GM12875 (cell line): ENCODE measurements at regions not wholly inside any gene's neighbourhood (a gene's known extent, or its start where the extent isn't known, plus 50 kb on each side); places are given as distances from the start of the nearest gene placed in this dataset.

Experiments used
- H3K4me3 ChIP-seq: one replicate; pipeline ENCODE4 v1.5.1; 2011; ENCODE audit warnings: low read depth, low read length, control low read depth
- TF ChIP-seq, protein P1 (sequence below): IDR thresholded peaks from 2 replicates; pipeline ENCODE4 v1.5.1; 2011; ENCODE audit warnings: low read depth, mild to moderate bottlenecking, control low read depth, inconsistent platforms, low read length, moderate library complexity, borderline replicate concordance; ENCODE audit not compliant: insufficient read depth

- TF ChIP-seq, protein P1, sequence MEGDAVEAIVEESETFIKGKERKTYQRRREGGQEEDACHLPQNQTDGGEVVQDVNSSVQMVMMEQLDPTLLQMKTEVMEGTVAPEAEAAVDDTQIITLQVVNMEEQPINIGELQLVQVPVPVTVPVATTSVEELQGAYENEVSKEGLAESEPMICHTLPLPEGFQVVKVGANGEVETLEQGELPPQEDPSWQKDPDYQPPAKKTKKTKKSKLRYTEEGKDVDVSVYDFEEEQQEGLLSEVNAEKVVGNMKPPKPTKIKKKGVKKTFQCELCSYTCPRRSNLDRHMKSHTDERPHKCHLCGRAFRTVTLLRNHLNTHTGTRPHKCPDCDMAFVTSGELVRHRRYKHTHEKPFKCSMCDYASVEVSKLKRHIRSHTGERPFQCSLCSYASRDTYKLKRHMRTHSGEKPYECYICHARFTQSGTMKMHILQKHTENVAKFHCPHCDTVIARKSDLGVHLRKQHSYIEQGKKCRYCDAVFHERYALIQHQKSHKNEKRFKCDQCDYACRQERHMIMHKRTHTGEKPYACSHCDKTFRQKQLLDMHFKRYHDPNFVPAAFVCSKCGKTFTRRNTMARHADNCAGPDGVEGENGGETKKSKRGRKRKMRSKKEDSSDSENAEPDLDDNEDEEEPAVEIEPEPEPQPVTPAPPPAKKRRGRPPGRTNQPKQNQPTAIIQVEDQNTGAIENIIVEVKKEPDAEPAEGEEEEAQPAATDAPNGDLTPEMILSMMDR: no peak
- H3K4me3 ChIP-seq: no peak overlapping the region
Observed at GRCh38 chr5:53250201-53250550, 140.6 kb upstream of the MOCS2 start.

DNA sequence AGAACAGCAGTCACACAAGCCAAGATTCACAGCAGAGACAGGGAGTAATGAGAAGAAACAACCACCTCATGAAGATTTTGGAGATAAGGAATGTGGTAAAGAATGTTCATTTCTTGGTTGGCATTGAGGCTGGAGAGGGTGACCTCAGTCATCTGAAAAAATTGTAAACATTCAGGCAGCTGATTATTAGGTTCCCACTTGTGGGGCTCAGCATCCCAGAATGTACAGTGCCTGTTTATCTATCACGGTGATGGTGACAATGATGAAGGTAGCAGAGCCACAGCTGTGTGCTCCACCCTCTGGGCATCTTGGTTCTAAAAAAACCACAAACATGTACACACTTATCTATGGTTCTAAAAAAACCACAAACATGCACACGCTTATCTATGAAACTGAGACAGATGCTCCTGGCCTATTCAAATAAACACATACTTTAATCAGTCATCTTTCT is 143.9 kb upstream of the MOCS2 start:
- TF ChIP-seq, protein P1: no peak
- no peak overlapping the region for H3K4me3 ChIP-seq

DNA sequence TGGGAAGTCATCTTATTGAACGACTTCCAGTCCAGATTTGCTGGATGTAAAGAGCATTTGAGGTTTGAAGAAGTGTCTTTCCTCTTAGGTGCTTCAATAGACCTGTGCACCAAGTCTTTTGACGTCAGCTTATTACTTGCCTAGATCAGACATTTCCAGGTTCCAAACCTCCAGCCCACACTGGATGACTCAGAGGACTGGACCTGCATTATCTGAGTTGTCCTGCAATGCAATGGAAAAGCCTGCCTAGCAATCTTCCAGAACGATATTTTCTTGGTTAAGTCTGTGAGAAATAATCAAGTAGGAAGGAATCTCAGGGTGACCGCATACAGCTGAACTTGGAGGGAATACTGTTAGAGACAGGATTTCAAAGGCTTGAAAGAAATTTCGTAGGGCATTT is 147.2 kb upstream of the MOCS2 start:
- TF ChIP-seq, protein P1: no peak

GRCh38 chr5:53257806-53258373 is 148.3 kb upstream of the MOCS2 start:
- TF ChIP-seq, protein P1: no peak

More for the DNA sequence above, 147.2 kb upstream of the MOCS2 start:
- H3K4me3 ChIP-seq: no peak overlapping the region

GRCh38 chr5:53259176-53259575 is 149.6 kb upstream of the MOCS2 start:
- TF ChIP-seq, protein P1: no peak
- H3K4me3 ChIP-seq: no peak overlapping the region

More at GRCh38 chr5:53257806-53258373, 148.3 kb upstream of the MOCS2 start:
- H3K4me3 ChIP-seq: no peak overlapping the region

DNA sequence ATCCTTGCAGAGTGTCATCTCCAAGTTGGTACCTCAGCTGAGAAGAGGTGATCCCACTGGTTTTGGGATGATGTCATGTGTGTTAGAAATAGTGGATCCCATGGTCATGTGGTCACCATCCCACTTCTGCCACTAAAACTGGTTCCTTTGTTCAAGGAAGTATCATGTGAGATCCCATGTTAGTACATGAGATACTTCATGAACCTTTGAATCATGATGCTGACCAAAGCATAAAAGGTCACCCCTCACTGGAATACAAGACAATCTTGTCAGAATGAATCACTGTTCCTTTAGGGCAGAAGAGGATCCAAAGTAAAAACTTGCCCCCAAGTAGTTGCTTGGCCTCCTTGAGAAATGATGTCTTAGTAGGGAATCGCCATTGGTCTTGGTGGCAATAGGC is 150.9 kb upstream of the MOCS2 start:
- TF ChIP-seq, protein P1: no peak
- no peak overlapping the region for H3K4me3 ChIP-seq

DNA sequence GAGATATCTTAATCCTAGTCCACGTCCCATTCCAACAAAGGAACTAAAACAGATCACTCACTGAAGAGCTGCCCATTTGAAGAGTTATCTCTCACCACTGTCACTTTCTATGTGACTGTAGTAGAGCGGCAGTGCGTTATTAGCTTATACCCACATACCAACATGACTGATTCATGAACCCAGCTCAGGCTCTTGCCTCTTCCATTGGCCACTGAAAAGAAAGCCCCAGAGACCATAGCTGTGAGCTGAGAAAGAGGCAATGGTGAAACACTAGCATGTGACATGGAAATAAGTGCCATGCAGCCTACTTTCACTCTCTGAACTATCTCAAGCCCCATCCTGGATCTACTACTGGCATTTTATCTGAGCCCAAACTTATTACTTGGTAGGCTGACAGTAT is 151.7 kb upstream of the MOCS2 start:
- no peak overlapping the region for H3K4me3 ChIP-seq
- TF ChIP-seq, protein P1: no peak
